GM12864 (cell line): ENCODE measurements at regions not wholly inside any gene's neighbourhood (a gene's known extent, or its start where the extent isn't known, plus 50 kb on each side); places are given as distances from the start of the nearest gene placed in this dataset.

ENCODE experiments used
- DNase-seq: peaks from one replicate; pipeline ENCODE4 v3.0.0-alpha.2; 2011; ENCODE audit warnings: low read depth
- H3K4me3 ChIP-seq: 2 replicates; pipeline ENCODE4 v1.5.1; 2011; ENCODE audit warnings: mild to moderate bottlenecking, low read depth, low read length, control low read depth
- TF ChIP-seq, protein P1 (sequence below): IDR thresholded peaks from 2 replicates; pipeline ENCODE4 v1.5.1; 2011; ENCODE audit warnings: low read depth, mild to moderate bottlenecking, moderate library complexity, low read length, control low read depth, inconsistent platforms; ENCODE audit errors: missing control alignments

DNA sequence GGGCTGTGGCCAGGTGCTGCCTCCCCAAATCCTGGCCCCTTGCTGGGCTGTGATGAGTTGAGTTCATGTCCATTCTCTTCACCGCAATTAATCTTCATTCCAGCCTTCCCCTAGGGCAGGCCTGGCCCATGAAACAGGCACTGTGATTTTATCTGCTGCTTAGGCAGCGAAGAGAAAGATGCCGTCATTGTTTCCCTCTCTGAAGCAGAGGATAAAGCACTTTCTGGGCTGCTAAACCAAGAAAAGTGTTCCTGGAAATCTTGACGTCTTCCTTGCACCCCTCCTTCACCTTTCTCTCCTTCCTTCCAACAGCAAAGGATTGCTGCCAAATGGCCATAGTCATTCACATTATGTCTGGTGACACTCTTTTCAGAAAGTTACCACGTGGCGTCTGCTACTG, 265.9 kb downstream of the ZEB1 start:
- DNase-seq = no peak

DNA sequence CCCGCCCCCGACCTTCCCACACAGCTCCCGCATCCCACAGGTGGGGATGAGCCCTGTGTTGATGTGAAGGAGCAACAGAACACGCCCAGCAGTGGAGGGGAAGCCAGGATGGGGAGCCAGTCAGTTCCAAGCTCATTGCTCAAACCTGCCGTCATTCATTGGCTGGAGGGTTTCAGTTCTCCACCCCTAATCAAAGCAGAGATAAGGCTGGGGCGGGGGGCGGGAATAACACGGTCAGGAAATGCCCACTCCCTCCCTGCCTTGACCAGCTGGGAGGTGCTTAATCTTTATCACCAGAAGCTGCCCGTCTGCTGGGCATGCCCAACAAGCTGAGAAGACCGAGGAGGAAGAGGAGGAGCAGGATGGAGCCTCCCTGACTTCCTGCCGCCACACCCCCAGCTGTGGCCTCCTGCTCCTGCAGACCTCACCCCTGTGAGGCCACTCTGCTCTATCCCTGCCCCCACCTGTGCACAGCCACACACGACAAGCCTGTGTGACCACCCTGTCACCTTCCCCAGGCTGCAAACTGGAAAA, 265.1 kb downstream of the ZEB1 start:
- DNase-seq = no peak
- H3K4me3 ChIP-seq = no peak overlapping the region
- TF ChIP-seq, protein P1, sequence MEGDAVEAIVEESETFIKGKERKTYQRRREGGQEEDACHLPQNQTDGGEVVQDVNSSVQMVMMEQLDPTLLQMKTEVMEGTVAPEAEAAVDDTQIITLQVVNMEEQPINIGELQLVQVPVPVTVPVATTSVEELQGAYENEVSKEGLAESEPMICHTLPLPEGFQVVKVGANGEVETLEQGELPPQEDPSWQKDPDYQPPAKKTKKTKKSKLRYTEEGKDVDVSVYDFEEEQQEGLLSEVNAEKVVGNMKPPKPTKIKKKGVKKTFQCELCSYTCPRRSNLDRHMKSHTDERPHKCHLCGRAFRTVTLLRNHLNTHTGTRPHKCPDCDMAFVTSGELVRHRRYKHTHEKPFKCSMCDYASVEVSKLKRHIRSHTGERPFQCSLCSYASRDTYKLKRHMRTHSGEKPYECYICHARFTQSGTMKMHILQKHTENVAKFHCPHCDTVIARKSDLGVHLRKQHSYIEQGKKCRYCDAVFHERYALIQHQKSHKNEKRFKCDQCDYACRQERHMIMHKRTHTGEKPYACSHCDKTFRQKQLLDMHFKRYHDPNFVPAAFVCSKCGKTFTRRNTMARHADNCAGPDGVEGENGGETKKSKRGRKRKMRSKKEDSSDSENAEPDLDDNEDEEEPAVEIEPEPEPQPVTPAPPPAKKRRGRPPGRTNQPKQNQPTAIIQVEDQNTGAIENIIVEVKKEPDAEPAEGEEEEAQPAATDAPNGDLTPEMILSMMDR = no peak

More for the DNA sequence above, 265.9 kb downstream of the ZEB1 start:
- TF ChIP-seq, protein P1 = no peak
- no peak overlapping the region for H3K4me3 ChIP-seq

DNA sequence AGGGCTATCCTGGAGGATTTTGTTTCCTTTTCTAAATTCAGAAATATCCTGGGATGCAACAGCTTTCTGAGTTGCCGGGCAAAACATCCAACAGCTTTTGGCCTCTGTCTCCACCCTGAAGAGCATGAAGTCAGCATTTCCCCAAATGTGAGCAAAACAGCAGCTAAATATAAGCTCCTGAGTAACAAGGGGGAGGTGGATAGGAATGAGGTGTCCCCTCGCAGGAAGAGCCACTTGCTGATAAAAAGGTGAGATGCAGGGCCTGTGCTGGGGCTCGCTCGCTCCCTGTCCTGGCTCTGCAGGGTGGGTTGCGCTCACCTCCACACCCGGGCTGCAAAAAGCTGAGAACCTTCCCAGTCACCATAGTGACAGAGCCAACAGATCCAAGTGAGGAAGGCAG, 264.3 kb downstream of the ZEB1 start:
- no peak for DNase-seq
- H3K4me3 ChIP-seq = no peak overlapping the region
- TF ChIP-seq, protein P1 = no peak

DNA sequence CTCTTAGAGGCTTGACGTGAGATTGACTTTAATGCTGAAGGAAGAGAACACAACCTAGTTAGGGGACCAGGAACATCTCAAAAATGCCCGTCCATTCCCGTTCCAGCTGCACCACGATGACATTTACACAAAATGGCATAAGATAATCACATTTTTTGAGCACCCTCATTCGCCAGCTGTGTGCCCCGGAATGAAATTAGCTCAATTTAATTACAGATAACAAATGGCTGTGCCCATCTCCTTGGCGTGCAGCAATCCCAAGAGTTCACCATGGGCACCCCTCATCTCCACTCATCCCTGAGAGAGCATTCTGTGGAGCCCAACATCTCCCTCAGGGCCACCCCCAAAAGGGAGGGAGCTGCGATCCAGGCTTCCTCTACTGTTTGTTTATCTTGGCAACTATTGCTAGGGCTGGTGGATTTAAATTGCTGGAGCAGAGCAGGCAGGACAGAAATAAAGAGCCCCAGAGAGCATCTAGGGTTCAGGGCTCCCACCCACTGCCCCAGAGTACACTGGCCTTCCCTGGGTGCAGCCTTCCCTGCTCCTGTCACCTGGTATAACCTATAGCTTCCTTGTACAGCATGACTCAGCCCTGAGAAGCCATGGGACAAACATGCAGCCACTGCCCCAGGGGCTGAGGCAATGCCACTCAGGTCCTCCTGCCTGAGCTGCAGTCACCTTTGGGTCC, 263.5 kb downstream of the ZEB1 start:
- TF ChIP-seq, protein P1 = no peak
- no peak for DNase-seq

DNA sequence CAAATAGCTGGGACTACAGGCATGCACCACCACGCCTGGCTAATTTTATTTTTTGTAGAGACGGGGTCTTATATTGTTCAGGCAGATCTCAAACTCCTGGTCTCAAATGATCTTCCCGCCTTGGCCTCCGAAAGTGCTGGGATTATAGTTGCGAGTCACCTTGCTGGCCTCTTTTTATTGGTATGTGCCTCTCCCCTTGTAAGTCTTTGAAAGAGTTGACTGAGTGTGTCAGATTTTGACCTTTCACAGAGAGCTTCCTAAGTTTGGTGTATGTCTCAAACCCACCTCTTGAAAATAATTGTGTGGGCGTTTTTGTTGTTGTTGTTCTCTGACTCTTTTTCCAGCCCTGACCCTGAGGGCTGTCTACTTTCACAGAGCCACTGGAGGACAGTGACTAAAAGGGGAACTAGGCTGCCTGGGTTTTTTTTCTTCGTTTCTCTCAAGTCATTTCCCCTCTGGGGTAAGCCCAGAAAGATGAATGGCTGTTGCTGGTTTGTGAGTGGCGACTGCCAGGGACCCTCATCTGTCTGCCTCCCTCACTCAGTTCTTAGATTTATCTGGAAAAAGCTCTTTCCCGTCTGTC, 262.8 kb downstream of the ZEB1 start:
- H3K4me3 ChIP-seq = no peak overlapping the region
- peak; percentile 49 for DNase-seq
- TF ChIP-seq, protein P1 = no peak

More for the DNA sequence above, 263.5 kb downstream of the ZEB1 start:
- no peak overlapping the region for H3K4me3 ChIP-seq

DNA sequence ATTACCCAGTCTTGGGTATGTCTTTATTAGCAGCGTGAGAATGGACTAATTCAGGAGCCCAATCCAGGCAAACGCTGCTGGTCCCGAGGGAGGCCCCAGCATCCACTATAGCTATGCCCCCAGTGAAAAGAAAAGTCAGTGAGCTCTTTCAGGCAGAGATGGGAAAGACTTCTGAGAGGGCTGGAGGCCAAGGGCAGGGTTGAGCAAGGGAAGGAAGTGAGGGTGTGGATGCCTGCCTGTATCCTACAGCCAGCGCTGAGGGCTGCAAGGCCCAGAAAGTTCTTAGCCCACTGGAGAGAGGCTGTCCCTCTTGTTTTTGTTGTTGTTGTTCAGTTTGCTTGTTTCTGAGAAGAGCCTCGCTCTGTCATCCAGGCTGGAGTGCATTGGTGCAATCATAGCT, 261.6 kb downstream of the ZEB1 start:
- no peak for DNase-seq
- H3K4me3 ChIP-seq = no peak overlapping the region
- TF ChIP-seq, protein P1 = no peak
